ENCODE measurements at regions not wholly inside any gene's neighbourhood (a gene's known extent, or its start where the extent isn't known, plus 50 kb on each side); places are given as distances from the start of the nearest gene placed in this dataset.
A peak's percentile ranks its signal among the peaks of the same experiment; 100 is the strongest.

- Histone ChIP-seq H3K27ac (ENCODE audit: low read depth in 1 of 2, low read length in 1 of 2) (peak overlapping the region in 1 of 2 donors; percentile 80), H3K36me3 (ENCODE audit: control insufficient read depth in 4 of 4, insufficient read depth in 4 of 4, low read length in 4 of 4) (no peaks in the 10 kb centered on the region), H3K4me1 (ENCODE audit: control insufficient read depth in 5 of 5, insufficient read depth in 5 of 5, low read length in 5 of 5) (peaks cover 0 to 30% (median 6%) of the 10 kb centered on the region in 5 donors), H3K9me3 (ENCODE audit: control insufficient read depth in 4 of 4, insufficient read depth in 3 of 4, low read length in 3 of 4) (no peaks in the 10 kb centered on the region), H3K4me3 (no peak overlapping the region), H3K9ac (ENCODE audit: insufficient read depth in 1 of 2, low read length in 2 of 2) (no peak overlapping the region), H3K27me3 (ENCODE audit: control insufficient read depth in 3 of 3, insufficient read depth in 3 of 3, low read length in 2 of 3) (no peaks in the 10 kb centered on the region)
- WGBS, 2 donors = 80 to 93% methylated on average over 7 of the region's 7 CpGs
- DNase-seq (no peak), ATAC-seq (ENCODE audit: insufficient read depth, low FRiP score) (no peak)
- no peak for TF ChIP-seq CTCF (IDR thresholded peaks at IDR 0.05; ENCODE audit: control extremely low read depth, extremely low read depth)
These were observed 97.6 kb upstream of the RMDN2 start for GRCh38 chr2:37827455-37827854.

GRCh38 chr2:37827911-37828511 is 97.1 kb upstream of the RMDN2 start:
- Histone ChIP-seq H3K36me3 (ENCODE audit: control insufficient read depth in 4 of 4, insufficient read depth in 4 of 4, low read length in 4 of 4) (no peaks in the 10 kb centered on the region), H3K4me3 (no peak overlapping the region), H3K9ac (ENCODE audit: insufficient read depth in 1 of 2, low read length in 2 of 2) (no peak overlapping the region), H3K4me1 (ENCODE audit: control insufficient read depth in 5 of 5, insufficient read depth in 5 of 5, low read length in 5 of 5) (peaks cover 0 to 31% (median 6%) of the 10 kb centered on the region in 5 donors), H3K27ac (ENCODE audit: low read depth in 1 of 2, low read length in 1 of 2) (peak overlapping the region in 1 of 2 donors; percentile 80), H3K9me3 (ENCODE audit: control insufficient read depth in 4 of 4, insufficient read depth in 3 of 4, low read length in 3 of 4) (no peaks in the 10 kb centered on the region), H3K27me3 (ENCODE audit: control insufficient read depth in 3 of 3, insufficient read depth in 3 of 3, low read length in 2 of 3) (no peaks in the 10 kb centered on the region)
- DNase-seq = peak; percentile 54 to 61 (median 56)
- no peak for TF ChIP-seq CTCF (IDR thresholded peaks at IDR 0.05; ENCODE audit: control extremely low read depth, extremely low read depth)
- no peak for ATAC-seq (ENCODE audit: insufficient read depth, low FRiP score)
- WGBS, 2 donors = 63 to 66% methylated on average over 6 of the region's 6 CpGs

GRCh38 chr2:37829202-37829601 is 95.9 kb upstream of the RMDN2 start:
- H3K9ac ChIP-seq (ENCODE audit: insufficient read depth in 1 of 2, low read length in 2 of 2) = no peak overlapping the region
- no peak for TF ChIP-seq CTCF (IDR thresholded peaks at IDR 0.05; ENCODE audit: control extremely low read depth, extremely low read depth)
- no peak overlapping the region for H3K4me3 ChIP-seq
- H3K9me3 ChIP-seq (ENCODE audit: control insufficient read depth in 4 of 4, insufficient read depth in 3 of 4, low read length in 3 of 4) = no peaks in the 10 kb centered on the region
- no peaks in the 10 kb centered on the region for H3K36me3 ChIP-seq (ENCODE audit: control insufficient read depth in 4 of 4, insufficient read depth in 4 of 4, low read length in 4 of 4)
- H3K4me1 ChIP-seq (ENCODE audit: control insufficient read depth in 5 of 5, insufficient read depth in 5 of 5, low read length in 5 of 5) = peaks cover 0 to 31% (median 6%) of the 10 kb centered on the region in 5 donors
- H3K27ac ChIP-seq (ENCODE audit: low read depth in 1 of 2, low read length in 1 of 2) = peak overlapping the region in 1 of 2 donors; percentile 46
- ATAC-seq (ENCODE audit: insufficient read depth, low FRiP score) (peak; percentile 48), DNase-seq (peak in 1 of 3 donors; percentile 37)
- no peaks in the 10 kb centered on the region for H3K27me3 ChIP-seq (ENCODE audit: control insufficient read depth in 3 of 3, insufficient read depth in 3 of 3, low read length in 2 of 3)
- WGBS, 2 donors = 20 to 37% methylated on average over 3 of the region's 3 CpGs
